NT2/D1 (cell line): ENCODE measurements at regions not wholly inside any gene's neighbourhood (a gene's known extent, or its start where the extent isn't known, plus 50 kb on each side); places are given as distances from the start of the nearest gene placed in this dataset.

Source experiments
- SUZ12 ChIP-seq: IDR thresholded peaks from 2 replicates; pipeline ENCODE4 v1.6.1; 2011; ENCODE audit not compliant: insufficient read length, insufficient read depth; ENCODE audit errors: extremely low read depth
- YY1 ChIP-seq: IDR thresholded peaks from 2 replicates; pipeline ENCODE4 v1.6.1; 2011; ENCODE audit not compliant: insufficient read length, insufficient read depth
- ZNF274 ChIP-seq: IDR thresholded peaks from 2 replicates; pipeline ENCODE4 v1.6.1; 2011; ENCODE audit warnings: mild to moderate bottlenecking, low read depth, low read length

DNA sequence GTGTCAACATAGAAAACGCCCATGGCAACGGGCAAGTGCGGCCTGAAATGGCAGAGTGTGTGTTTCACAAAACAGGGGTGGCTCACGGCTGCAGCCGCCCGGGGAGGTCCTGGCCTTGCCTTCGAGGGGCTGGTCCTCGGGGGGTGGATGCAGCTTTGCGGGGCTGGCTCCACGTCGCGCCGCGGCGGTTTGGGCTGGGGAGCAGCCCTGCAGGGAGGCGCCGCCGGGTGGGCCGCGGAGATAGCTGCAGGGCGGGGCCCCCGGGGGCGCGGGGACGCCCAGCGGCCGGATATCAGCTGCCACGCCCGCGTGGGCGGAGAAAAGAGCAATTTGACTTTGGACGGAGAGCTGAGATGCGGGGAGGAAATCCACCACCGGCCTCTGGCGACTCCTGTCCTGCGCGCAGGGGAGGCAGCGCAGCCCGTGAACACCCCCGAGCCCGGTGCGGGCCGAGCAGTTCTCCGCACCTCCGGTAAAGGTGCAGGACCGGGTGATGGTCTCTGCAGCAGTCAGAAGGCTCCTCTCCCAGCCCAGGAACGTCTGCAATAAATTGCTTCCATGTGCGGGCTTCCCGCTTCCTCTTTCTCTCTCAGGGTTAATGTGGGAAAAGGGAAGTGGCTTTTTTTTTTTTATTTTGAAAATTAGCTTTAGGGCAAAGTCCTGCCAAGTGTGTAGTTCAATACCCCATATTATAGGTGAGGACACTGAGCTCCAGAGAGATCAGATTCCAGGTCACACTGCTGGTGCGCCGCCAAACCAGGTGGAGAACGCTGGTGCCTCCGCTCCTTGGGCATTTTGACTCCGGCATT is 110.5 kb downstream of the ARF6 start:
- no peak for TF ChIP-seq ZNF274
- no peak for TF ChIP-seq SUZ12
- no peak for TF ChIP-seq YY1
